Left lung (tissue), 4 donors: ENCODE measurements at regions not wholly inside any gene's neighbourhood (a gene's known extent, or its start where the extent isn't known, plus 50 kb on each side); places are given as distances from the start of the nearest gene placed in this dataset.
A peak's percentile ranks its signal among the peaks of the same experiment; 100 is the strongest.

Experiments
- ATAC-seq: fragments of 200-7000 bp; cut with Tn5 transposase; one replicate; pipeline ENCODE4 v1.9.1; 2020; ENCODE audit warnings: moderate library complexity
- DNase-seq, 4 donors: peaks; one replicate each; pipeline ENCODE4 v3.0.0-alpha.2; 2013 to 2020
- H3K27ac ChIP-seq, 2 donors: fragments of 200-600 bp; sonication (generic) in 1 of 2; one replicate each; pipeline versions ENCODE4 v1.5.0 to v1.8.0; 2020 to 2021
- H3K27me3 ChIP-seq, 2 donors: fragments of 200-600 bp; sonication (generic) in 1 of 2; one replicate each; pipeline versions ENCODE4 v1.5.0 to v1.8.0; 2020 to 2021
- H3K36me3 ChIP-seq, 2 donors: fragments of 200-600 bp; sonication (generic) in 1 of 2; one replicate each; pipeline versions ENCODE4 v1.5.0 to v1.8.0; 2020 to 2021
- H3K4me1 ChIP-seq, 2 donors: fragments of 200-600 bp; one replicate each; pipeline ENCODE4 v1.8.0; 2021
- H3K4me3 ChIP-seq, 2 donors: fragments of 200-600 bp; sonication (generic) in 1 of 2; one replicate each; pipeline versions ENCODE4 v1.5.0 to v1.8.0; 2020 to 2021; ENCODE audit warnings: mild to moderate bottlenecking in 1 of 2
- H3K9me3 ChIP-seq, 2 donors: fragments of 200-600 bp; sonication (generic) in 1 of 2; one replicate each; pipeline versions ENCODE4 v1.5.0 to v1.8.0; 2020 to 2021
- CTCF ChIP-seq, 2 donors: fragments of 200-600 bp; sonication (generic) in 1 of 2; IDR thresholded peaks; one replicate each; pipeline versions ENCODE4 v1.5.0 to v1.8.0; 2021; ENCODE audit warnings: antibody characterized with exemption in 2 of 2
- intact Hi-C, 2 donors: fragments of 100-400 bp; cut with DNase I; formaldehyde crosslinking; loops; one replicate each; pipeline versions ENCODE4 v1.11.2 to v1.14.2; 2022
- donor health status: DM: no; HTN: yes; CAD: no.
- donor health status: DM: no; HTN: no; CAD: no.

- Histone ChIP-seq H3K4me3 (no peak overlapping the region), H3K27ac (no peak overlapping the region), H3K27me3 (no peaks in the 10 kb centered on the region), H3K9me3 (no peaks in the 10 kb centered on the region), H3K36me3 (no peaks in the 10 kb centered on the region), H3K4me1 (peaks cover 5 to 6% of the 10 kb centered on the region in 2 donors)
- DNase-seq (peak in 2 of 4 donors; percentile 14 to 37), ATAC-seq (peak; percentile 82)
- intact Hi-C loops = no loop called here
- TF ChIP-seq CTCF (IDR thresholded peaks at IDR 0.05) = no peak
Measured at GRCh38 chr14:85471744-85472143, 58.2 kb upstream of the FLRT2 start.

DNA sequence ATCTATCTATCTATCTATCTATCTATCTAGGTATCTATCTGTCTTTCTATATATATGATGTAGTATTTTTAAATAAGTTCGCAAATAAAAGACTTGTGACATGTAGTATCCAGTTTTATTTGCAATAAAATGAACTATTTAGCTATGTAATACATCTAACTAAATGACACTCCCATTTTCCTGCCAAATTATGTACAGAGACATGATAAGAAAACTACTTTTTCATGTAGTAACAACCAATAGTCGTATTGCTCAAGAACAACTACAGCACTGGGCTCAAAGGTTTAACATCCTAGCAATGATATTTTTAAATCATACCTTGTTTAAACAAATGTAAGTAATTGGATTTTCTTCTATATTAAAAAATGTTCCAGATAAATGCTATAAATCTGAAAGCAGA is 55.5 kb upstream of the FLRT2 start:
- Histone ChIP-seq H3K9me3 (no peaks in the 10 kb centered on the region), H3K27ac (no peak overlapping the region), H3K4me1 (peaks cover 5 to 6% of the 10 kb centered on the region in 2 donors), H3K4me3 (no peak overlapping the region), H3K27me3 (no peaks in the 10 kb centered on the region), H3K36me3 (no peaks in the 10 kb centered on the region)
- DNase-seq = no peak
- ATAC-seq = no peak
- TF ChIP-seq CTCF (IDR thresholded peaks at IDR 0.05) = no peak
- intact Hi-C loops = no loop called here

GRCh38 chr14:85475113-85475512 is 54.8 kb upstream of the FLRT2 start:
- no peaks in the 10 kb centered on the region for H3K36me3 ChIP-seq
- intact Hi-C loops = no loop called here
- H3K4me3 ChIP-seq = no peak overlapping the region
- ATAC-seq (no peak), DNase-seq (no peak)
- H3K27ac ChIP-seq = no peak overlapping the region
- TF ChIP-seq CTCF (IDR thresholded peaks at IDR 0.05) = no peak
- peaks cover 5 to 6% of the 10 kb centered on the region in 2 donors for H3K4me1 ChIP-seq
- no peaks in the 10 kb centered on the region for H3K27me3 ChIP-seq
- H3K9me3 ChIP-seq = no peaks in the 10 kb centered on the region

DNA sequence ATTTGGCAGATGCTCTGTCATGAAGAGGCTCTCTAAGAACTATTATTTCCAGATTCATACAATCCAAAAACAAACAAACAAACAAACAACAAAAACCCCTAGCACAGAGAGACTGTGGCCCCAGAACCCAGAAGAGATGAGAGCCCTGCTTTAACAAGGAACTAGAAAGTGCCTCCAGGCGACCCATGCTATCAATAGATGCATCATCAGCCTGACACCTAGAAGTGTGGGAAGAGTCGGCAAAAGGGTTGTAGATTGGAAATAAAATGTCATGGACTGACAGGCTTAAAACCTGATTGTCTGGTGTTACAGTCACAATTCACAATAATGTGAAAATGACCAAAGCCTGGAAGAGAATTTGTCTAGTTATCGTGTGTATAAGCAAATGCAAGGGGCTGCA is 50.6 kb upstream of the FLRT2 start:
- H3K4me3 ChIP-seq = no peak overlapping the region
- H3K27me3 ChIP-seq = no peaks in the 10 kb centered on the region
- no peaks in the 10 kb centered on the region for H3K36me3 ChIP-seq
- no peak overlapping the region for H3K27ac ChIP-seq
- intact Hi-C loops = no loop called here
- H3K4me1 ChIP-seq = peaks cover 0 to 2% of the 10 kb centered on the region in 2 donors
- no peak for TF ChIP-seq CTCF (IDR thresholded peaks at IDR 0.05)
- no peak for ATAC-seq
- no peak for DNase-seq
- H3K9me3 ChIP-seq = no peaks in the 10 kb centered on the region

GRCh38 chr14:85479771-85480170 is 50.2 kb upstream of the FLRT2 start:
- Histone ChIP-seq H3K27ac (no peak overlapping the region), H3K4me1 (peaks cover 0 to 2% of the 10 kb centered on the region in 2 donors)
- DNase-seq = no peak

More at GRCh38 chr14:85479771-85480170, 50.2 kb upstream of the FLRT2 start:
- no peak for ATAC-seq
- TF ChIP-seq CTCF (IDR thresholded peaks at IDR 0.05) = no peak
- no peaks in the 10 kb centered on the region for H3K9me3 ChIP-seq
- no peaks in the 10 kb centered on the region for H3K27me3 ChIP-seq
- intact Hi-C loops = no loop called here
- no peak overlapping the region for H3K4me3 ChIP-seq
- H3K36me3 ChIP-seq = no peaks in the 10 kb centered on the region
